HUES48 (cell line): ENCODE measurements at regions not wholly inside any gene's neighbourhood (a gene's known extent, or its start where the extent isn't known, plus 50 kb on each side); places are given as distances from the start of the nearest gene placed in this dataset.

ENCODE experiments used
- H3K27ac ChIP-seq: one replicate; pipeline ENCODE4 v1.7.0; 2013; ENCODE audit warnings: low read depth, low read length, inconsistent platforms
- H3K27me3 ChIP-seq: 2 replicates; pipeline ENCODE4 v1.6.1; 2013; ENCODE audit warnings: mild to moderate bottlenecking, low read length; ENCODE audit not compliant: control insufficient read depth, insufficient read depth
- H3K36me3 ChIP-seq: 2 replicates; pipeline ENCODE4 v1.6.1; 2013; ENCODE audit warnings: low read length; ENCODE audit not compliant: control insufficient read depth, insufficient read depth
- H3K4me1 ChIP-seq: 2 replicates; pipeline ENCODE4 v1.6.1; 2013; ENCODE audit warnings: mild to moderate bottlenecking, low read length; ENCODE audit not compliant: control insufficient read depth, insufficient read depth
- H3K4me3 ChIP-seq: 2 replicates; pipeline ENCODE4 v1.5.1; 2013; ENCODE audit warnings: mild to moderate bottlenecking, low read depth, low read length
- H3K9ac ChIP-seq: 2 replicates; pipeline ENCODE4 v1.6.1; 2013; ENCODE audit warnings: mild to moderate bottlenecking, low read depth, low read length, moderate library complexity
- H3K9me3 ChIP-seq: 2 replicates; pipeline ENCODE4 v1.6.1; 2013; ENCODE audit warnings: low read length; ENCODE audit not compliant: control insufficient read depth, insufficient read depth

GRCh38 chr1:221334062-221334461, 407.8 kb downstream of the DUSP10 start:
- no peaks in the 10 kb centered on the region for H3K27me3 ChIP-seq

GRCh38 chr1:221335161-221336101, 406.5 kb downstream of the DUSP10 start:
- Histone ChIP-seq H3K9ac (no peak overlapping the region), H3K9me3 (no peaks in the 10 kb centered on the region), H3K4me3 (no peak overlapping the region), H3K27me3 (no peaks in the 10 kb centered on the region), H3K27ac (peak overlapping the region; percentile 11), H3K4me1 (no peaks in the 10 kb centered on the region), H3K36me3 (no peaks in the 10 kb centered on the region)

More at GRCh38 chr1:221334062-221334461, 407.8 kb downstream of the DUSP10 start:
- no peak overlapping the region for H3K9ac ChIP-seq
- no peaks in the 10 kb centered on the region for H3K36me3 ChIP-seq
- H3K4me1 ChIP-seq = no peaks in the 10 kb centered on the region
- no peaks in the 10 kb centered on the region for H3K9me3 ChIP-seq
- no peak overlapping the region for H3K4me3 ChIP-seq
- no peak overlapping the region for H3K27ac ChIP-seq

- Histone ChIP-seq H3K27me3 (no peaks in the 10 kb centered on the region), H3K4me3 (no peak overlapping the region), H3K27ac (peak overlapping the region; percentile 11), H3K4me1 (no peaks in the 10 kb centered on the region), H3K36me3 (no peaks in the 10 kb centered on the region), H3K9me3 (no peaks in the 10 kb centered on the region), H3K9ac (no peak overlapping the region)
These were observed 405.8 kb downstream of the DUSP10 start for GRCh38 chr1:221336126-221336525.

- Histone ChIP-seq H3K4me3 (no peak overlapping the region), H3K27ac (no peak overlapping the region), H3K36me3 (no peaks in the 10 kb centered on the region), H3K9me3 (no peaks in the 10 kb centered on the region), H3K27me3 (no peaks in the 10 kb centered on the region), H3K4me1 (no peaks in the 10 kb centered on the region), H3K9ac (no peak overlapping the region)
These were observed 404.8 kb downstream of the DUSP10 start for GRCh38 chr1:221337106-221337505.

- Histone ChIP-seq H3K9me3 (no peaks in the 10 kb centered on the region), H3K9ac (no peak overlapping the region), H3K4me1 (no peaks in the 10 kb centered on the region), H3K27ac (no peak overlapping the region), H3K36me3 (no peaks in the 10 kb centered on the region), H3K4me3 (no peak overlapping the region), H3K27me3 (no peaks in the 10 kb centered on the region)
These were observed 398.8 kb downstream of the DUSP10 start for GRCh38 chr1:221343136-221343535.

- no peak overlapping the region for H3K27ac ChIP-seq
- H3K4me1 ChIP-seq = no peaks in the 10 kb centered on the region
- H3K27me3 ChIP-seq = no peaks in the 10 kb centered on the region
- no peak overlapping the region for H3K9ac ChIP-seq
- no peak overlapping the region for H3K4me3 ChIP-seq
- no peaks in the 10 kb centered on the region for H3K36me3 ChIP-seq
- H3K9me3 ChIP-seq = no peaks in the 10 kb centered on the region
These were observed 398.3 kb downstream of the DUSP10 start for GRCh38 chr1:221343607-221344006.

- H3K36me3 ChIP-seq = no peaks in the 10 kb centered on the region
- H3K4me3 ChIP-seq = no peak overlapping the region
- no peaks in the 10 kb centered on the region for H3K9me3 ChIP-seq
- H3K27me3 ChIP-seq = no peaks in the 10 kb centered on the region
- no peaks in the 10 kb centered on the region for H3K4me1 ChIP-seq
- H3K9ac ChIP-seq = no peak overlapping the region
- no peak overlapping the region for H3K27ac ChIP-seq
These were observed 397.2 kb downstream of the DUSP10 start for GRCh38 chr1:221344693-221345092.

- Histone ChIP-seq H3K36me3 (no peaks in the 10 kb centered on the region), H3K4me1 (no peaks in the 10 kb centered on the region), H3K9ac (no peak overlapping the region), H3K27ac (no peak overlapping the region), H3K4me3 (no peak overlapping the region), H3K9me3 (no peaks in the 10 kb centered on the region), H3K27me3 (no peaks in the 10 kb centered on the region)
These were observed 394.2 kb downstream of the DUSP10 start for GRCh38 chr1:221347706-221348105.

- no peaks in the 10 kb centered on the region for H3K27me3 ChIP-seq
- H3K9ac ChIP-seq = no peak overlapping the region
- H3K4me1 ChIP-seq = no peaks in the 10 kb centered on the region
- no peak overlapping the region for H3K27ac ChIP-seq
- no peak overlapping the region for H3K4me3 ChIP-seq
- no peaks in the 10 kb centered on the region for H3K9me3 ChIP-seq
- no peaks in the 10 kb centered on the region for H3K36me3 ChIP-seq
These were observed 391.8 kb downstream of the DUSP10 start for GRCh38 chr1:221350091-221350490.

- Histone ChIP-seq H3K36me3 (no peaks in the 10 kb centered on the region), H3K4me1 (no peaks in the 10 kb centered on the region), H3K27me3 (no peaks in the 10 kb centered on the region), H3K4me3 (no peak overlapping the region), H3K27ac (no peak overlapping the region), H3K9me3 (no peaks in the 10 kb centered on the region), H3K9ac (no peak overlapping the region)
These were observed 385.2 kb downstream of the DUSP10 start for GRCh38 chr1:221356693-221357092.

GRCh38 chr1:221363039-221363438, 378.9 kb downstream of the DUSP10 start:
- Histone ChIP-seq H3K9me3 (no peaks in the 10 kb centered on the region), H3K27ac (no peak overlapping the region), H3K36me3 (no peaks in the 10 kb centered on the region), H3K4me1 (peaks cover 22% of the 10 kb centered on the region), H3K27me3 (no peaks in the 10 kb centered on the region), H3K4me3 (no peak overlapping the region), H3K9ac (no peak overlapping the region)
